ENCODE measurements at regions not wholly inside any gene's neighbourhood (a gene's known extent, or its start where the extent isn't known, plus 50 kb on each side); places are given as distances from the start of the nearest gene placed in this dataset.

DNA sequence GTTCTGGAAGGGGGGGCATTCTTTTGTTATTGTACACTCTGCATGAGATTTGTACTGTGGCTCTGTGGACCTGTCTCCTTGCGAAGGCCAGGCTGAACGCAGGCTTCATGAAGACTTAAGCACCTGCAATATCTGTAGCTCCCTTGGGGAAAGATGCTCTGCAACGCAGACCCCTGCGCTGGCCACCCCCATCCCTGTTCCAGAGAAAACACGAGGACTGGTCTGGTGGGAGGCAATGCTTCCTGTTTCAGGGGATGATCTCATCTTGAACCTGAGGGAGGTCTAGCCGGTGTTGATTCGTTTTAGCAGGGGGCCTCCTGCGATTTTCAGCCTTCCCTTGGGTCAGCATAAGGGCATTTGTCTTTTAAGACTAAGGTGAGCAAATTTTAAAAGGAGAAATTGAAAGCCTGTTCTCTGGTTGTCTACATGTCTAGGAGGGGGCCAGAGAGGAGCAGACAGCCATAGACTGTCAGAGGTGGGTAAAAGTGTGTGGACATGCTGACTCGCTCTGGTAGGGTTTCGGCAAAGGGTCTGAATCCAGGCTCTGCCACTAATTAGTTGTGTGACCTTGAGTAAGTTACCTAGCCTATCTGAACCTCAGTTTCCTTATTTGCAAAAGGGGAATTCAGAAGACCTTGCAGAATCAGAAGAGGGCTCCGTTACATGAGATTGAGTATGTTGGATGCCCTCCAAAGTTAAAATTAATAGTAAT, 80.9 kb upstream of the RASGRF1 start:
- TF ChIP-seq POLR2AphosphoS5 (IDR thresholded peaks at IDR 0.05) = no peak
- no peak for TF ChIP-seq CTCF (IDR thresholded peaks at IDR 0.05)
- TF ChIP-seq POLR2A (IDR thresholded peaks at IDR 0.05; ENCODE audit: low read depth) = no peak
- no peak for TF ChIP-seq EP300 (IDR thresholded peaks at IDR 0.05)

Data from esophagus muscularis mucosa (tissue), 4 donors.